Endodermal cell (in vitro differentiated cells): ENCODE measurements at regions not wholly inside any gene's neighbourhood (a gene's known extent, or its start where the extent isn't known, plus 50 kb on each side); places are given as distances from the start of the nearest gene placed in this dataset.

ENCODE experiments used
- DNase-seq: peaks from one replicate; pipeline ENCODE4 v3.0.0-alpha.2; 2017
- H3K27ac ChIP-seq: 2 replicates; pipeline ENCODE4 v1.5.1; 2013; ENCODE audit warnings: mild to moderate bottlenecking, low read depth, low read length, moderate library complexity
- H3K27me3 ChIP-seq: 2 replicates; pipeline ENCODE4 v1.6.1; 2013; ENCODE audit warnings: mild to moderate bottlenecking, low read length, moderate library complexity; ENCODE audit not compliant: insufficient read depth, control insufficient read depth, poor library complexity, severe bottlenecking
- H3K36me3 ChIP-seq: 2 replicates; pipeline ENCODE4 v1.7.0; 2013; ENCODE audit warnings: mild to moderate bottlenecking, low read length, moderate library complexity; ENCODE audit not compliant: control insufficient read depth, insufficient read depth
- H3K4me1 ChIP-seq: one replicate; pipeline ENCODE4 v1.7.0; 2013; ENCODE audit warnings: low read length; ENCODE audit not compliant: control insufficient read depth, insufficient read depth
- H3K4me3 ChIP-seq: 2 replicates; pipeline ENCODE4 v1.5.1; 2013; ENCODE audit warnings: mild to moderate bottlenecking, low read length, moderate library complexity
- H3K9ac ChIP-seq: 2 replicates; pipeline ENCODE4 v1.6.1; 2013; ENCODE audit warnings: mild to moderate bottlenecking, low read length, moderate library complexity; ENCODE audit not compliant: poor library complexity, severe bottlenecking; ENCODE audit errors: extremely low read depth
- H3K9me3 ChIP-seq: 2 replicates; pipeline ENCODE4 v1.6.1; 2013; ENCODE audit warnings: mild to moderate bottlenecking, low read length, moderate library complexity; ENCODE audit not compliant: control insufficient read depth
- H3K27ac Mint-ChIP-seq: 2 replicates; pipeline ENCODE4 v1.8.0; 2020; ENCODE audit warnings: mixed read lengths
- H3K27me3 Mint-ChIP-seq: 2 replicates; pipeline ENCODE4 v1.8.0; 2021; ENCODE audit warnings: mild to moderate bottlenecking, mixed read lengths; ENCODE audit not compliant: insufficient read depth
- H3K36me3 Mint-ChIP-seq: 2 replicates; pipeline ENCODE4 v1.8.0; 2020; ENCODE audit warnings: low read depth, mixed read lengths
- H3K4me1 Mint-ChIP-seq: 2 replicates; pipeline ENCODE4 v1.8.0; 2020; ENCODE audit warnings: mixed read lengths
- H3K4me3 Mint-ChIP-seq: 2 replicates; pipeline ENCODE4 v1.8.0; 2020; ENCODE audit warnings: mild to moderate bottlenecking, moderate library complexity, mixed read lengths
- H3K9me3 Mint-ChIP-seq: 2 replicates; pipeline ENCODE4 v1.8.0; 2020; ENCODE audit warnings: mild to moderate bottlenecking, mixed read lengths
- CTCF ChIP-seq: fragments of 200-600 bp; sonication (generic); conservative IDR thresholded peaks from 2 replicates; pipeline ENCODE4 v1.5.0; 2021; ENCODE audit warnings: antibody characterized with exemption, mild to moderate bottlenecking
- WGBS, 2 experiments: methylation state at CpG; one replicate each; pipeline versions ENCODE4 v1.1.5 to v1.1.7; 2013; ENCODE audit warnings: missing lambda C conversion rate in 2 of 2, mixed read lengths in 1 of 2; ENCODE audit not compliant: insufficient coverage in 1 of 2, insufficient read length in 1 of 2; 5-methylcytosine and 5-hydroxymethylcytosine counted together

- H3K27ac Mint-ChIP-seq, result no peak overlapping the region
- H3K36me3 Mint-ChIP-seq, result no peaks in the 10 kb centered on the region
- Histone ChIP-seq H3K27me3 (no peaks in the 10 kb centered on the region), H3K36me3 (no peaks in the 10 kb centered on the region), H3K9me3 (no peaks in the 10 kb centered on the region), H3K9ac (no peak overlapping the region), H3K4me1 (no peaks in the 10 kb centered on the region), H3K4me3 (no peak overlapping the region), H3K27ac (no peak overlapping the region)
- no peaks in the 10 kb centered on the region for H3K9me3 Mint-ChIP-seq
- 93 to 100% methylated on average over 1 of the region's 1 CpG for WGBS, 2 experiments
- TF ChIP-seq CTCF, result no peak
- H3K27me3 Mint-ChIP-seq, result no peaks in the 10 kb centered on the region
- no peaks in the 10 kb centered on the region for H3K4me1 Mint-ChIP-seq
- no peak for DNase-seq
- H3K4me3 Mint-ChIP-seq, result no peak overlapping the region
These were observed 713.4 kb upstream of the VRK2 start for GRCh38 chr2:57333221-57333620.

GRCh38 chr2:57343391-57344006 lies 703.1 kb upstream of the VRK2 start:
- Histone ChIP-seq H3K4me1 (no peaks in the 10 kb centered on the region), H3K36me3 (no peaks in the 10 kb centered on the region), H3K9me3 (peaks cover 5% of the 10 kb centered on the region), H3K27me3 (no peaks in the 10 kb centered on the region), H3K27ac (no peak overlapping the region), H3K9ac (no peak overlapping the region), H3K4me3 (no peak overlapping the region)
- WGBS, 2 experiments, result 100% methylated on average over 1 of the region's 1 CpG; no CpG with 5 or more reads in 1 of the 2 experiments
- H3K27ac Mint-ChIP-seq, result no peak overlapping the region
- H3K4me3 Mint-ChIP-seq, result no peak overlapping the region
- H3K4me1 Mint-ChIP-seq, result no peaks in the 10 kb centered on the region
- TF ChIP-seq CTCF, result no peak
- no peaks in the 10 kb centered on the region for H3K27me3 Mint-ChIP-seq
- no peaks in the 10 kb centered on the region for H3K36me3 Mint-ChIP-seq
- peaks cover 3% of the 10 kb centered on the region for H3K9me3 Mint-ChIP-seq
- DNase-seq, result peak; percentile 44

DNA sequence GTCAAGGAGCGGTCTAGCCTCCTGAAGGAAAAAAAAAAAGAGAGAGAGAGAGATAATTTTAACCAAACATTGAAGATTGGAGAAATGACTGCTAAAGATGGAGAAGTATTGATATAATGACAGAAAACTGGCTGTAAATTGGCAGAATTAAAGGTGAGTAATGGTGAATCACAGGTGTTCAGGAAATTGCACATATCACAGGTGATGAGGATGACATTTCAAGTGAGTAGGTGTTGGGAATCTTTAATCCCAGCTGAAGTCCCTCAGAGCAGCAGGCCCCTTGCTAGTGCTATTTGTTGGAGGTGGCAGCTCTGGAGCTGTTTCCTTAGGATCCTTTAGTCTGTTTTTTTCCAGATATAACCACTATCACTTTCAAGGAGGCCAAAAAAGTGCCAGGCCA lies 678.4 kb upstream of the VRK2 start:
- H3K4me3 Mint-ChIP-seq, result no peak overlapping the region
- Histone ChIP-seq H3K36me3 (no peaks in the 10 kb centered on the region), H3K4me1 (no peaks in the 10 kb centered on the region), H3K9me3 (no peaks in the 10 kb centered on the region), H3K4me3 (no peak overlapping the region), H3K27me3 (no peaks in the 10 kb centered on the region), H3K27ac (no peak overlapping the region), H3K9ac (no peak overlapping the region)
- no peak overlapping the region for H3K27ac Mint-ChIP-seq
- no peaks in the 10 kb centered on the region for H3K36me3 Mint-ChIP-seq
- H3K27me3 Mint-ChIP-seq, result no peaks in the 10 kb centered on the region
- no peak for TF ChIP-seq CTCF
- H3K4me1 Mint-ChIP-seq, result no peaks in the 10 kb centered on the region
- H3K9me3 Mint-ChIP-seq, result no peaks in the 10 kb centered on the region
- DNase-seq, result no peak
- 95 to 100% methylated on average over 1 of the region's 1 CpG for WGBS, 2 experiments
